HG02870 (cell line): ENCODE measurements at regions not wholly inside any gene's neighbourhood (a gene's known extent, or its start where the extent isn't known, plus 50 kb on each side); places are given as distances from the start of the nearest gene placed in this dataset.
"Not testable (repeated sequence)": the region's sequence is repeated elsewhere in the genome, so short reads cannot be mapped to it uniquely, and the experiment has no call there.

ENCODE experiments used
- ATAC-seq: cut with Tn5 transposase; IDR thresholded peaks from one replicate; pipeline ENCODE4 v1.9.1; 2021; ENCODE audit warnings: mild to moderate bottlenecking, moderate library complexity; ENCODE audit not compliant: unreplicated experiment

- no peak for ATAC-seq
These were observed 384.3 kb upstream of the PODXL start for GRCh38 chr7:131940621-131941165.

- ATAC-seq = not testable (repeated sequence)
These were observed 382.4 kb upstream of the PODXL start for GRCh38 chr7:131938788-131939187.

- no peak for ATAC-seq
These were observed 381.4 kb upstream of the PODXL start for GRCh38 chr7:131937868-131938267.

- ATAC-seq = no peak
These were observed 378.8 kb upstream of the PODXL start for GRCh38 chr7:131935180-131935579.

GRCh38 chr7:131934452-131934851 lies 378.0 kb upstream of the PODXL start:
- no peak for ATAC-seq

- no peak for ATAC-seq
These were observed 377.4 kb upstream of the PODXL start for GRCh38 chr7:131933751-131934289.

- not testable (repeated sequence) for ATAC-seq
These were observed 376.8 kb upstream of the PODXL start for GRCh38 chr7:131933219-131933618.

GRCh38 chr7:131932271-131932670 lies 375.8 kb upstream of the PODXL start:
- no peak for ATAC-seq

- ATAC-seq = no peak
These were observed 374.9 kb upstream of the PODXL start for GRCh38 chr7:131931370-131931769.

GRCh38 chr7:131929632-131930031 lies 373.2 kb upstream of the PODXL start:
- ATAC-seq = no peak

GRCh38 chr7:131927770-131928423 lies 371.5 kb upstream of the PODXL start:
- no peak for ATAC-seq

GRCh38 chr7:131925636-131926035 lies 369.2 kb upstream of the PODXL start:
- no peak for ATAC-seq

GRCh38 chr7:131924857-131925256 lies 368.4 kb upstream of the PODXL start:
- peak; percentile 44 for ATAC-seq

GRCh38 chr7:131922948-131923347 lies 366.5 kb upstream of the PODXL start:
- not testable (repeated sequence) for ATAC-seq

- no peak for ATAC-seq
These were observed 364.6 kb upstream of the PODXL start for GRCh38 chr7:131921016-131921415.

- peak; percentile 54 for ATAC-seq
These were observed 363.7 kb upstream of the PODXL start for GRCh38 chr7:131919920-131920709.

GRCh38 chr7:131911112-131911511 lies 354.7 kb upstream of the PODXL start:
- ATAC-seq = no peak

GRCh38 chr7:131909151-131909768 lies 352.8 kb upstream of the PODXL start:
- ATAC-seq = no peak

- no peak for ATAC-seq
These were observed 352.3 kb upstream of the PODXL start for GRCh38 chr7:131908714-131909113.

GRCh38 chr7:131905471-131905973 lies 349.1 kb upstream of the PODXL start:
- no peak for ATAC-seq

GRCh38 chr7:131904760-131905327 lies 348.4 kb upstream of the PODXL start:
- no peak for ATAC-seq
